Common myeloid progenitor, CD34-positive (primary cell): ENCODE measurements at regions not wholly inside any gene's neighbourhood (a gene's known extent, or its start where the extent isn't known, plus 50 kb on each side); places are given as distances from the start of the nearest gene placed in this dataset.

Experiments used
- CTCF ChIA-PET: fragments of 350-600 bp; sonication (Branson Sonifier 250); formaldehyde crosslinking; loops from one replicate; lab custom pipeline; 2021; ENCODE audit warnings: antibody characterized with exemption; lab: Charles Lee
- POLR2A ChIA-PET: fragments of 350-600 bp; sonication (Branson Sonifier 250); formaldehyde crosslinking; loops from one replicate; lab custom pipeline; 2021; ENCODE audit warnings: antibody characterized with exemption; lab: Charles Lee
- DNase-seq, 3 donors: peaks; one replicate each; pipeline versions ENCODE4 v3.0.0 to v3.0.0-alpha.2; 2013
- H3K27ac ChIP-seq, 2 experiments: 1 replicate in 1 of 2; 2 replicates in 1 of 2; pipeline ENCODE4 v1.7.0; 2013; ENCODE audit warnings: inconsistent platforms in 2 of 2, low read length in 2 of 2, mild to moderate bottlenecking in 2 of 2, low read depth in 1 of 2, moderate library complexity in 1 of 2; ENCODE audit not compliant: severe bottlenecking in 2 of 2, insufficient read depth in 1 of 2, poor library complexity in 1 of 2
- H3K27me3 ChIP-seq, 5 experiments: replicated peaks in 2 of 5; 1 replicate in 3 of 5; 2 replicates in 2 of 5; pipeline versions ENCODE4 v1.6.1 to v1.7.0; 2013; ENCODE audit warnings: low read length in 4 of 5, mild to moderate bottlenecking in 2 of 5, moderate library complexity in 2 of 5, inconsistent platforms in 1 of 5; ENCODE audit not compliant: insufficient read depth in 5 of 5, control insufficient read depth in 4 of 5
- H3K36me3 ChIP-seq, 4 experiments: 1 replicate in 2 of 4; 2 replicates in 2 of 4; pipeline versions ENCODE4 v1.6.1 to v1.7.0; 2013; ENCODE audit warnings: low read length in 3 of 4, control low read depth in 1 of 4, mild to moderate bottlenecking in 1 of 4; ENCODE audit not compliant: control insufficient read depth in 4 of 4, insufficient read depth in 4 of 4
- H3K4me1 ChIP-seq, 4 experiments: 1 replicate in 3 of 4; 2 replicates in 1 of 4; pipeline versions ENCODE4 v1.6.1 to v1.7.1; 2013; ENCODE audit warnings: low read length in 3 of 4, mild to moderate bottlenecking in 3 of 4, control low read depth in 1 of 4, inconsistent platforms in 1 of 4, moderate library complexity in 1 of 4; ENCODE audit not compliant: control insufficient read depth in 4 of 4, insufficient read depth in 4 of 4; ENCODE audit errors: control extremely low read depth in 1 of 4
- H3K4me3 ChIP-seq, 7 experiments: 1 replicate in 4 of 7; 2 replicates in 3 of 7; pipeline versions ENCODE4 v1.5.1 to v1.7.0; 2013; ENCODE audit warnings: mild to moderate bottlenecking in 7 of 7, low read length in 6 of 7, moderate library complexity in 6 of 7, inconsistent platforms in 2 of 7, low read depth in 2 of 7, control low read depth in 1 of 7; ENCODE audit not compliant: insufficient read depth in 4 of 7, control insufficient read depth in 1 of 7; ENCODE audit errors: extremely low read depth in 1 of 7
- H3K9me3 ChIP-seq, 5 experiments: 1 replicate in 4 of 5; 2 replicates in 1 of 5; pipeline versions ENCODE4 v1.6.1 to v1.7.1; 2013; ENCODE audit warnings: low read length in 4 of 5, mild to moderate bottlenecking in 2 of 5, inconsistent platforms in 1 of 5, low read depth in 1 of 5, moderate library complexity in 1 of 5; ENCODE audit not compliant: control insufficient read depth in 4 of 5, insufficient read depth in 2 of 5; ENCODE audit errors: control extremely low read depth in 1 of 5
- WGBS: methylation state at CpG from one replicate; pipeline ENCODE4 v1.1.5; 2013; ENCODE audit not compliant: insufficient coverage; 5-methylcytosine and 5-hydroxymethylcytosine counted together

DNA sequence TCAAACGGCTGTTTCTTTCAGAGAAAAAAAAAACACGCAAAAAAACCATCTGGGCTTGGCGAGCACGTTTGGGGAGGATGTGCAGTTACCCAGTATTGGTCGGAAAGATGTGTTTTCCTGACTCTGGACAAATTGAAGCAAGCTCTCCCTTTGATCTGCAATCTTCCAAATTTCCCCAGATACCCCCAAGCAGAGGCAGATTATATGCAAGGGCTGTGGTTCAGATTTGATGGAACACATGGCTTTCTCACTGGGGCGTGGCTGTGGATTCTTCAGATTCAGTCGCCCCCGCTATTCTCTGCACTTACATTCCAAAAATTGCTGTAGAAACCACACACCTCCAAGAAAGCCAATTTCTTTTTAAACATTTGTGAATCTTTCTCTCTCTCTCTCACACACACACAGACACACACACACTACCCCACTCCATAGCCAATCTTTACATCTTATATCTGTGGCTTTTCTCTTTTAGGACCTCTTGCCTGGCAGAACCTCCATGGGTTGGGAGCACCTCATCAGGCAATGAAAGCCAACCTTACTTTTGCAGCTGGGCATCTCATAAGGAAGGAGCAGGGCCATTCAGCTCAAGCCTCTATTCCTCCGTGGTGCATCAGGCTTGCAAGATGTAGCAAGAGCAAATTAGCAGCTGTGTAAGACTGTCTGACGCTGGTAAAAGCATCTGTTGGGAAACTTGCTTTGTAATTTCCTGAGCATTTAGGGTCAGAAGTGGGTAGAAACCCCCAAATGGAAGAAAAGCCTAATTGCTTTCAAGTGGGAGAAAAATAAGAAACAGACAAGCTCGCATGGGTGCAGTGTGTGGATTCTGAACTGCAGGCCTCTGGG, 103.9 kb upstream of the FAM20A start:
- 79% methylated on average over 11 of the region's 11 CpGs for WGBS
- peak in 2 of 3 donors; percentile 2 to 8 for DNase-seq
- Histone ChIP-seq H3K27me3 (no peaks in the 10 kb centered on the region), H3K9me3 (peaks cover 0 to 2% (median 0%) of the 10 kb centered on the region in 5 experiments), H3K4me1 (no peaks in the 10 kb centered on the region), H3K4me3 (no peak overlapping the region), H3K36me3 (no peaks in the 10 kb centered on the region), H3K27ac (no peak overlapping the region)
- POLR2A ChIA-PET: no interaction called here
- CTCF ChIA-PET: no interaction called here

DNA sequence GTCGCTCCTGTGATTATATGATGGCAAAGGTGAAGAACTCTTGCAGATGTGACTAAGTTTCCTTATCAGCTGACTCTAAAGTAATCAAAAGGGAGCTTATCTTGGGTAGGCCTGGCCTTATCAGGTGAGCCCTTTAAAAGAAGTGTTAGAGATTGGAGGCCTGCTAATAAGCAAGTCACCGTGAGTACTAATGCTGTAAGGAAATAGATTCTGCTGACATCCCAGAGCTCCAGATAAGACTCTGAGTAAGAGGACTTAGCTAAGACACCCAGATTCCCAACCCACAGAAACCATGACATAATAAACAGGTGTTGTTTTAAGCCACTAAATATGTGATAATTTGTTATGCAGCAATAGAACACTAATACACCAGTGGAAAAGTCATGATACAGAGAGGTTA, 99.9 kb upstream of the FAM20A start:
- no peak for DNase-seq
- WGBS: 86% methylated on average over 2 of the region's 2 CpGs
- ChIA-PET POLR2A (interaction anchor here (0.7 kb wide), 1 partner anchor 19 kb away, joined by 6 read pairs; no protein-coding TSS in a partner anchor), CTCF (no interaction called here)
- Histone ChIP-seq H3K4me1 (peaks cover 0 to 3% (median 0%) of the 10 kb centered on the region in 4 experiments), H3K27me3 (no peaks in the 10 kb centered on the region), H3K36me3 (no peaks in the 10 kb centered on the region), H3K9me3 (peaks cover 0 to 2% (median 0%) of the 10 kb centered on the region in 5 experiments), H3K27ac (no peak overlapping the region), H3K4me3 (no peak overlapping the region)

GRCh38 chr17:68700421-68700820, 99.3 kb upstream of the FAM20A start:
- WGBS: 58% methylated on average over 2 of the region's 4 CpGs
- H3K4me1 ChIP-seq: peaks cover 0 to 3% (median 0%) of the 10 kb centered on the region in 4 experiments
- CTCF ChIA-PET: interaction anchor here (0.7 kb wide), 1 partner anchor 12 kb away, joined by 3 read pairs; no protein-coding TSS in a partner anchor
- H3K4me3 ChIP-seq: no peak overlapping the region
- H3K27ac ChIP-seq: no peak overlapping the region
- no peaks in the 10 kb centered on the region for H3K36me3 ChIP-seq
- POLR2A ChIA-PET: interaction anchor here (0.6 kb wide), 1 partner anchor 552 kb away, joined by 3 read pairs; no protein-coding TSS in a partner anchor
- DNase-seq: no peak
- peaks cover 0 to 2% (median 0%) of the 10 kb centered on the region in 5 experiments for H3K9me3 ChIP-seq
- H3K27me3 ChIP-seq: no peaks in the 10 kb centered on the region

DNA sequence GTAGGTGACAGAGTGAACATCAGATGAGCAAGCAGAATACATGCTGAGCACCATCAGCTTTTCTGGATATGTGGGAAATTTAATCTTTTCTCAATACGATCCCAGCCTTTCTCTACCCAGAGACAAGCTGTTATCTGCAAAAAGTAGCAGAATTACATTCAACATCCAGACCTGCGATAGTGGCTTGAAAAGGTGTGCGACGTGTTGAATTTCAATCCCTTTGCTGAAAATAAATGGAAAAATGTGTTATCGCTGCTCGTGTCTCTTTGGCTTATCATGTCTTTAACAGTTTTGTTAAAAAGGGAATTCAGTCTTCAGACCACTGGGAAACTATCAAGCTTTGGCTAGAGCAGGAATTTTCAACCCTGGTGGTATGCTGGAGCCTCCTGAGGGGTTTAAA, 98.8 kb upstream of the FAM20A start:
- 97% methylated on average over 6 of the region's 6 CpGs for WGBS
- POLR2A ChIA-PET: interaction anchor here (0.6 kb wide), 1 partner anchor 552 kb away, joined by 3 read pairs; no protein-coding TSS in a partner anchor
- H3K9me3 ChIP-seq: peaks cover 0 to 2% (median 0%) of the 10 kb centered on the region in 5 experiments
- no peaks in the 10 kb centered on the region for H3K27me3 ChIP-seq
- no peak overlapping the region for H3K27ac ChIP-seq
- H3K36me3 ChIP-seq: no peaks in the 10 kb centered on the region
- no peak for DNase-seq
- peaks cover 0 to 3% (median 0%) of the 10 kb centered on the region in 4 experiments for H3K4me1 ChIP-seq
- H3K4me3 ChIP-seq: no peak overlapping the region
- CTCF ChIA-PET: interaction anchor here (0.6 to 0.7 kb wide), 2 partner anchors 12 to 312 kb away, joined by 3 read pairs; no protein-coding TSS in a partner anchor

- WGBS: 42% methylated on average over 3 of the region's 3 CpGs
- H3K27ac ChIP-seq: no peak overlapping the region
- H3K27me3 ChIP-seq: no peaks in the 10 kb centered on the region
- peak in 2 of 3 donors; percentile 21 to 27 for DNase-seq
- H3K9me3 ChIP-seq: peaks cover 0 to 2% (median 0%) of the 10 kb centered on the region in 5 experiments
- ChIA-PET CTCF (no interaction called here), POLR2A (no interaction called here)
- no peak overlapping the region for H3K4me3 ChIP-seq
- peaks cover 0 to 3% (median 0%) of the 10 kb centered on the region in 4 experiments for H3K4me1 ChIP-seq
- H3K36me3 ChIP-seq: no peaks in the 10 kb centered on the region
Measured at GRCh38 chr17:68698746-68699145, 97.6 kb upstream of the FAM20A start.

- Histone ChIP-seq H3K27me3 (no peaks in the 10 kb centered on the region), H3K4me1 (peaks cover 0 to 3% (median 0%) of the 10 kb centered on the region in 4 experiments), H3K9me3 (peaks cover 0 to under 1% (median 0%) of the 10 kb centered on the region in 5 experiments), H3K27ac (no peak overlapping the region), H3K36me3 (no peaks in the 10 kb centered on the region), H3K4me3 (no peak overlapping the region)
- ChIA-PET CTCF (no interaction called here), POLR2A (no interaction called here)
- WGBS: no CpG with 5 or more reads among the region's 1 CpG
- no peak for DNase-seq
Measured at GRCh38 chr17:68697850-68698361, 96.7 kb upstream of the FAM20A start.

GRCh38 chr17:68695659-68696058, 94.5 kb upstream of the FAM20A start:
- DNase-seq: no peak
- Histone ChIP-seq H3K27me3 (no peaks in the 10 kb centered on the region), H3K4me1 (peaks cover 0 to 3% (median 0%) of the 10 kb centered on the region in 4 experiments), H3K4me3 (no peak overlapping the region), H3K36me3 (no peaks in the 10 kb centered on the region), H3K27ac (no peak overlapping the region), H3K9me3 (no peaks in the 10 kb centered on the region)
- POLR2A ChIA-PET: no interaction called here
- 100% methylated on average over 2 of the region's 2 CpGs for WGBS
- CTCF ChIA-PET: no interaction called here
